ENCODE measurements at regions not wholly inside any gene's neighbourhood (a gene's known extent, or its start where the extent isn't known, plus 50 kb on each side); places are given as distances from the start of the nearest gene placed in this dataset.
"Not testable (repeated sequence)": the region's sequence is repeated elsewhere in the genome, so short reads cannot be mapped to it uniquely, and the experiment has no call there.

GRCh38 chr20:47428164-47428563 lies 71.7 kb upstream of the ZMYND8 start:
- no peak overlapping the region for H3K4me2 ChIP-seq (ENCODE audit: low read length)
- peaks cover 10% of the 10 kb centered on the region for H3K9me3 ChIP-seq (replicated peaks; ENCODE audit: low read length)
- peaks cover 8% of the 10 kb centered on the region for H3K4me1 ChIP-seq (ENCODE audit: control insufficient read depth, insufficient read depth, low read length)
- H3K27me3 ChIP-seq (ENCODE audit: control insufficient read depth, insufficient read depth, low read length), result no peaks in the 10 kb centered on the region
- no peaks in the 10 kb centered on the region for H3K36me3 ChIP-seq (ENCODE audit: insufficient read depth, low read length)
- H3K4me3 ChIP-seq (ENCODE audit: low read length), result no peak overlapping the region
- no peak overlapping the region for H3K9ac ChIP-seq (ENCODE audit: low read depth, low read length)

- H3K9me3 ChIP-seq (replicated peaks; ENCODE audit: low read length), result peaks cover 10% of the 10 kb centered on the region
- no peak overlapping the region for H3K9ac ChIP-seq (ENCODE audit: low read depth, low read length)
- H3K4me2 ChIP-seq (ENCODE audit: low read length), result no peak overlapping the region
- H3K4me1 ChIP-seq (ENCODE audit: control insufficient read depth, insufficient read depth, low read length), result peaks cover 8% of the 10 kb centered on the region
- no peak overlapping the region for H3K4me3 ChIP-seq (ENCODE audit: low read length)
- H3K27me3 ChIP-seq (ENCODE audit: control insufficient read depth, insufficient read depth, low read length), result no peaks in the 10 kb centered on the region
- H3K36me3 ChIP-seq (ENCODE audit: insufficient read depth, low read length), result no peaks in the 10 kb centered on the region
These were observed 72.4 kb upstream of the ZMYND8 start for GRCh38 chr20:47428851-47429336.

GRCh38 chr20:47429409-47429808 lies 72.3 kb upstream of the NCOA3 start:
- no peak overlapping the region for H3K4me3 ChIP-seq (ENCODE audit: low read length)
- no peak overlapping the region for H3K9ac ChIP-seq (ENCODE audit: low read depth, low read length)
- no peaks in the 10 kb centered on the region for H3K27me3 ChIP-seq (ENCODE audit: control insufficient read depth, insufficient read depth, low read length)
- peaks cover 10% of the 10 kb centered on the region for H3K9me3 ChIP-seq (replicated peaks; ENCODE audit: low read length)
- no peaks in the 10 kb centered on the region for H3K36me3 ChIP-seq (ENCODE audit: insufficient read depth, low read length)
- H3K4me1 ChIP-seq (ENCODE audit: control insufficient read depth, insufficient read depth, low read length), result peaks cover 8% of the 10 kb centered on the region
- H3K4me2 ChIP-seq (ENCODE audit: low read length), result no peak overlapping the region

- Histone ChIP-seq H3K9me3 (replicated peaks; ENCODE audit: low read length) (peaks cover 10% of the 10 kb centered on the region), H3K4me2 (ENCODE audit: low read length) (no peak overlapping the region), H3K4me3 (ENCODE audit: low read length) (no peak overlapping the region), H3K36me3 (ENCODE audit: insufficient read depth, low read length) (no peaks in the 10 kb centered on the region), H3K4me1 (ENCODE audit: control insufficient read depth, insufficient read depth, low read length) (peaks cover 8% of the 10 kb centered on the region), H3K27me3 (ENCODE audit: control insufficient read depth, insufficient read depth, low read length) (no peaks in the 10 kb centered on the region), H3K9ac (ENCODE audit: low read depth, low read length) (no peak overlapping the region)
These were observed 70.7 kb upstream of the NCOA3 start for GRCh38 chr20:47430862-47431588.

GRCh38 chr20:47432834-47433210 lies 68.9 kb upstream of the NCOA3 start:
- Histone ChIP-seq H3K36me3 (ENCODE audit: insufficient read depth, low read length) (no peaks in the 10 kb centered on the region), H3K9ac (ENCODE audit: low read depth, low read length) (no peak overlapping the region), H3K27me3 (ENCODE audit: control insufficient read depth, insufficient read depth, low read length) (no peaks in the 10 kb centered on the region), H3K4me1 (ENCODE audit: control insufficient read depth, insufficient read depth, low read length) (peaks cover 8% of the 10 kb centered on the region), H3K9me3 (replicated peaks; ENCODE audit: low read length) (no peaks in the 10 kb centered on the region), H3K4me2 (ENCODE audit: low read length) (no peak overlapping the region), H3K4me3 (ENCODE audit: low read length) (no peak overlapping the region)

- H3K4me3 ChIP-seq (ENCODE audit: low read length); H3K4me2 ChIP-seq (ENCODE audit: low read length); H3K9me3 ChIP-seq (replicated peaks; ENCODE audit: low read length); H3K36me3 ChIP-seq (ENCODE audit: insufficient read depth, low read length); H3K9ac ChIP-seq (ENCODE audit: low read depth, low read length); H3K27me3 ChIP-seq (ENCODE audit: control insufficient read depth, insufficient read depth, low read length); H3K4me1 ChIP-seq (ENCODE audit: control insufficient read depth, insufficient read depth, low read length): not testable (repeated sequence)
These were observed 67.4 kb upstream of the NCOA3 start for GRCh38 chr20:47434128-47434779.

GRCh38 chr20:47438464-47439381 lies 63.0 kb upstream of the NCOA3 start:
- H3K4me1 ChIP-seq (ENCODE audit: control insufficient read depth, insufficient read depth, low read length), result no peaks in the 10 kb centered on the region
- H3K4me3 ChIP-seq (ENCODE audit: low read length), result no peak overlapping the region
- no peak overlapping the region for H3K9ac ChIP-seq (ENCODE audit: low read depth, low read length)

GRCh38 chr20:47440857-47441773 lies 60.6 kb upstream of the NCOA3 start:
- H3K4me3 ChIP-seq (ENCODE audit: low read length), result no peak overlapping the region
- no peaks in the 10 kb centered on the region for H3K27me3 ChIP-seq (ENCODE audit: control insufficient read depth, insufficient read depth, low read length)
- H3K4me1 ChIP-seq (ENCODE audit: control insufficient read depth, insufficient read depth, low read length), result no peaks in the 10 kb centered on the region
- H3K4me2 ChIP-seq (ENCODE audit: low read length), result no peak overlapping the region
- H3K9ac ChIP-seq (ENCODE audit: low read depth, low read length), result no peak overlapping the region
- no peaks in the 10 kb centered on the region for H3K9me3 ChIP-seq (replicated peaks; ENCODE audit: low read length)
- no peaks in the 10 kb centered on the region for H3K36me3 ChIP-seq (ENCODE audit: insufficient read depth, low read length)

More at GRCh38 chr20:47438464-47439381, 63.0 kb upstream of the NCOA3 start:
- Histone ChIP-seq H3K9me3 (replicated peaks; ENCODE audit: low read length) (no peaks in the 10 kb centered on the region), H3K27me3 (ENCODE audit: control insufficient read depth, insufficient read depth, low read length) (no peaks in the 10 kb centered on the region), H3K36me3 (ENCODE audit: insufficient read depth, low read length) (no peaks in the 10 kb centered on the region), H3K4me2 (ENCODE audit: low read length) (no peak overlapping the region)

- no peak overlapping the region for H3K4me3 ChIP-seq (ENCODE audit: low read length)
- H3K9ac ChIP-seq (ENCODE audit: low read depth, low read length), result no peak overlapping the region
- H3K9me3 ChIP-seq (replicated peaks; ENCODE audit: low read length), result no peaks in the 10 kb centered on the region
- H3K4me1 ChIP-seq (ENCODE audit: control insufficient read depth, insufficient read depth, low read length), result no peaks in the 10 kb centered on the region
- no peaks in the 10 kb centered on the region for H3K36me3 ChIP-seq (ENCODE audit: insufficient read depth, low read length)
- no peaks in the 10 kb centered on the region for H3K27me3 ChIP-seq (ENCODE audit: control insufficient read depth, insufficient read depth, low read length)
- H3K4me2 ChIP-seq (ENCODE audit: low read length), result no peak overlapping the region
These were observed 59.9 kb upstream of the NCOA3 start for GRCh38 chr20:47441774-47442150.

GRCh38 chr20:47443060-47443459 lies 58.6 kb upstream of the NCOA3 start:
- not testable (repeated sequence) for H3K36me3 ChIP-seq (ENCODE audit: insufficient read depth, low read length); H3K4me2 ChIP-seq (ENCODE audit: low read length); H3K9me3 ChIP-seq (replicated peaks; ENCODE audit: low read length); H3K4me3 ChIP-seq (ENCODE audit: low read length); H3K4me1 ChIP-seq (ENCODE audit: control insufficient read depth, insufficient read depth, low read length); H3K27me3 ChIP-seq (ENCODE audit: control insufficient read depth, insufficient read depth, low read length); H3K9ac ChIP-seq (ENCODE audit: low read depth, low read length)

GRCh38 chr20:47444584-47444983 lies 57.1 kb upstream of the NCOA3 start:
- Histone ChIP-seq H3K36me3 (ENCODE audit: insufficient read depth, low read length) (no peaks in the 10 kb centered on the region), H3K4me3 (ENCODE audit: low read length) (no peak overlapping the region), H3K9ac (ENCODE audit: low read depth, low read length) (no peak overlapping the region), H3K27me3 (ENCODE audit: control insufficient read depth, insufficient read depth, low read length) (no peaks in the 10 kb centered on the region), H3K9me3 (replicated peaks; ENCODE audit: low read length) (no peaks in the 10 kb centered on the region), H3K4me1 (ENCODE audit: control insufficient read depth, insufficient read depth, low read length) (no peaks in the 10 kb centered on the region), H3K4me2 (ENCODE audit: low read length) (no peak overlapping the region)

All from skeletal muscle satellite cell (primary cell).